KMS-11 (cell line): ENCODE measurements at regions not wholly inside any gene's neighbourhood (a gene's known extent, or its start where the extent isn't known, plus 50 kb on each side); places are given as distances from the start of the nearest gene placed in this dataset.

Experiments used
- H2AFZ ChIP-seq: fragments of 200-600 bp; sonication (generic); 2 replicates; pipeline ENCODE4 v1.6.1; 2016; ENCODE audit warnings: antibody characterized with exemption, mixed run types, low read depth
- H3K27ac ChIP-seq: fragments of 200-600 bp; sonication (generic); 2 replicates; pipeline ENCODE4 v1.6.1; 2016; ENCODE audit warnings: mild to moderate bottlenecking, mixed run types
- H3K27me3 ChIP-seq: fragments of 200-600 bp; sonication (generic); 2 replicates; pipeline ENCODE4 v1.6.1; 2017; ENCODE audit warnings: mild to moderate bottlenecking, low read depth, mixed run types, moderate library complexity; ENCODE audit not compliant: insufficient read depth
- H3K36me3 ChIP-seq: fragments of 200-600 bp; sonication (generic); 2 replicates; pipeline ENCODE4 v1.6.1; 2017; ENCODE audit warnings: mild to moderate bottlenecking, mixed run types; ENCODE audit not compliant: insufficient read depth
- H3K4me1 ChIP-seq: fragments of 200-600 bp; sonication (generic); 2 replicates; pipeline ENCODE4 v1.6.1; 2016; ENCODE audit warnings: mild to moderate bottlenecking, low read depth, mixed run types; ENCODE audit not compliant: poor library complexity, severe bottlenecking
- H3K4me2 ChIP-seq: fragments of 200-600 bp; sonication (generic); 2 replicates; pipeline ENCODE4 v1.7.0; 2016; ENCODE audit warnings: mild to moderate bottlenecking, mixed run types
- H3K4me3 ChIP-seq: fragments of 200-600 bp; sonication (generic); IDR thresholded peaks from 2 replicates; pipeline ENCODE4 v1.6.1; 2017; ENCODE audit warnings: low read depth, low read length, mixed read lengths; ENCODE audit not compliant: insufficient read depth
- H3K79me2 ChIP-seq: fragments of 200-600 bp; sonication (generic); 2 replicates; pipeline ENCODE4 v1.6.1; 2016; ENCODE audit warnings: low read depth, mixed run types; ENCODE audit not compliant: insufficient read depth
- H3K9ac ChIP-seq: fragments of 200-600 bp; sonication (generic); 2 replicates; pipeline ENCODE4 v1.6.1; 2016; ENCODE audit warnings: mild to moderate bottlenecking, mixed run types
- H4K20me1 ChIP-seq: fragments of 200-600 bp; sonication (generic); 2 replicates; pipeline ENCODE4 v1.6.1; 2016; ENCODE audit warnings: mild to moderate bottlenecking, mixed run types; ENCODE audit not compliant: insufficient read depth
- CTCF ChIP-seq: fragments of 200-600 bp; sonication (generic); conservative IDR thresholded peaks from 2 replicates; pipeline ENCODE4 v1.6.1; 2017; ENCODE audit warnings: low read depth, mild to moderate bottlenecking, antibody characterized with exemption, low read length, moderate library complexity, mixed read lengths

DNA sequence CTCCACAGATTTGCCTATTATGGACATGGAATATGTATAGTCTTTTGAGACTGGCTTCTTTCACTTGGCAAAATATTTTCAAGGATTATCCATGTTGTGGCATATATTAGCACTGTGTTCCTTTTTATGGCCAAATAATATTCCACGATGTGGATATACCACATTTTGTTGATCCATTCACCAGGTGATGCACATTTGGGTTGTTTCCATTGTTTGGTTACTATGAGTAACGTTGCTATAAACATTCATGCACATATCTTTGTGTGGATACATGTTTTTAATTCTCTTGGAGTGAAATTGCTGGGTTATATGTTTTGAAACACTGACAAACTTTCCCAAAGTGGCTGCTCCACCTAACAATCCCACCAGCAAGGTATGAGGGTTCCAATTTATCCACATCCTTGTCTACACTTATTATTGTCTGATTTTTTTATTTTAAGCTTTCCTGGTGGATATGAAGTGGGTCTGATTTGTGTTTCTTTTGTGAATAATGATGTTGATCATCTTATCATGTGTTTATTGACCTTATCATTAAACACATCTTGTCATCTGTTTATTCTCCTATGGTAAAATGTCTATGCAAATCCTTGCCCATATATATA lies 116.2 kb upstream of the FRMD6 start:
- TF ChIP-seq CTCF, result no peak
- Histone ChIP-seq H3K9ac (no peak overlapping the region), H3K27me3 (no peaks in the 10 kb centered on the region), H4K20me1 (no peaks in the 10 kb centered on the region), H3K79me2 (no peaks in the 10 kb centered on the region), H3K4me3 (no peak overlapping the region), H2AFZ (no peak overlapping the region), H3K36me3 (no peaks in the 10 kb centered on the region), H3K4me1 (peaks cover 13% of the 10 kb centered on the region), H3K27ac (no peak overlapping the region), H3K4me2 (no peak overlapping the region)

DNA sequence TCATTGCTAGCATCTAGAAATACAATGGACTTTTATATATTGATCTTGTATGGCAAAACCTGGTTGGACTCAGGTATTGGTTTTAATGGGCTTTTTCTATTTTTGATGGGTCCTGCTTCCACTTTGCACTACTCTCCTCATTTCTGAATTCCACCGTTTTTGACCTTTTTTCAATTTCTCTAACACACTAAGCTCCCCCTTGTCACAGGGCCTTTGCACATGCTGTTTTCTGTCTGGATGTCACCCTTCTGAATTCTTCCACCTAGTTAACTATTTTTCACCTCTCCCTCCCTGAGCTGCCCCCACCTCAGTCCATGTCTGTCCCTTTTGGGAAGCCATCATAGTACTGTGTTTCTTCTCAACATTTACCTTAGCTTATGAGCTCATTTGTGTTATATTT lies 112.7 kb upstream of the FRMD6 start:
- Histone ChIP-seq H3K79me2 (no peaks in the 10 kb centered on the region), H3K4me1 (peaks cover 13% of the 10 kb centered on the region), H3K4me3 (no peak overlapping the region), H2AFZ (no peak overlapping the region), H3K9ac (no peak overlapping the region), H4K20me1 (no peaks in the 10 kb centered on the region), H3K27ac (no peak overlapping the region), H3K36me3 (no peaks in the 10 kb centered on the region), H3K27me3 (no peaks in the 10 kb centered on the region), H3K4me2 (no peak overlapping the region)
- no peak for TF ChIP-seq CTCF

- H3K27ac ChIP-seq, result no peak overlapping the region
These were observed 112.1 kb upstream of the FRMD6 start for GRCh38 chr14:51539571-51540037.

GRCh38 chr14:51540364-51540763 lies 111.3 kb upstream of the FRMD6 start:
- Histone ChIP-seq H3K79me2 (no peaks in the 10 kb centered on the region), H3K36me3 (no peaks in the 10 kb centered on the region), H3K4me1 (peaks cover 7% of the 10 kb centered on the region), H3K4me2 (no peak overlapping the region), H2AFZ (no peak overlapping the region), H3K27ac (no peak overlapping the region), H3K9ac (no peak overlapping the region), H3K27me3 (no peaks in the 10 kb centered on the region), H3K4me3 (no peak overlapping the region), H4K20me1 (no peaks in the 10 kb centered on the region)
- TF ChIP-seq CTCF, result no peak

More at GRCh38 chr14:51539571-51540037, 112.1 kb upstream of the FRMD6 start:
- Histone ChIP-seq H4K20me1 (no peaks in the 10 kb centered on the region), H3K27me3 (no peaks in the 10 kb centered on the region), H3K4me2 (no peak overlapping the region), H2AFZ (no peak overlapping the region), H3K36me3 (no peaks in the 10 kb centered on the region), H3K9ac (no peak overlapping the region), H3K4me1 (peaks cover 11% of the 10 kb centered on the region), H3K4me3 (no peak overlapping the region), H3K79me2 (no peaks in the 10 kb centered on the region)
- TF ChIP-seq CTCF, result no peak
